ENCODE measurements at regions not wholly inside any gene's neighbourhood (a gene's known extent, or its start where the extent isn't known, plus 50 kb on each side); places are given as distances from the start of the nearest gene placed in this dataset.

GRCh38 chr18:25604196-25604893 lies 252.4 kb upstream of the ZNF521 start:
- Histone ChIP-seq H3K27ac (no peak overlapping the region), H4K20me1 (ENCODE audit: insufficient read depth) (no peaks in the 10 kb centered on the region), H3K27me3 (ENCODE audit: insufficient read depth, low read depth) (peaks cover 16% of the 10 kb centered on the region; the same call in 1 of the 2 replicates), H3K4me2 (no peak overlapping the region), H2AFZ (no peak overlapping the region), H3K9me2 (ENCODE audit: insufficient read depth) (no peaks in the 10 kb centered on the region), H3K36me3 (ENCODE audit: low read depth) (no peaks in the 10 kb centered on the region), H3K4me3 (no peak overlapping the region), H3K4me1 (replicated peaks; ENCODE audit: insufficient read depth) (no peaks in the 10 kb centered on the region), H3K79me2 (ENCODE audit: low read depth) (no peaks in the 10 kb centered on the region), H3F3A (ENCODE audit: insufficient read depth, low read depth) (no peaks in the 10 kb centered on the region), H3K9me3 (ENCODE audit: insufficient read depth, low read depth) (no peaks in the 10 kb centered on the region)
- no peak for DNase-seq
- POLR2A ChIA-PET (ENCODE audit: unreplicated experiment), result no interaction called here
- BruUV-seq (replicated peaks), result no TSS peak
- intact Hi-C loops (cut with micrococcal nuclease; ENCODE audit: unreplicated experiment), result no loop called here
- TF ChIP-seq CTCF (conservative IDR thresholded peaks at IDR 0.05) (no peak), EZH2 (IDR thresholded peaks at IDR 0.05; ENCODE audit: low read depth) (no peak)
- CTCF ChIA-PET, result no interaction called here

GRCh38 chr18:25599443-25599842 lies 247.5 kb upstream of the ZNF521 start:
- H3K9me3 ChIP-seq (ENCODE audit: insufficient read depth, low read depth), result no peaks in the 10 kb centered on the region
- H3K4me1 ChIP-seq (replicated peaks; ENCODE audit: insufficient read depth), result no peaks in the 10 kb centered on the region
- H3K9me2 ChIP-seq (ENCODE audit: insufficient read depth), result no peaks in the 10 kb centered on the region
- H3K36me3 ChIP-seq (ENCODE audit: low read depth), result no peaks in the 10 kb centered on the region
- intact Hi-C loops (cut with micrococcal nuclease; ENCODE audit: unreplicated experiment), result no loop called here
- no peak overlapping the region for H3K27ac ChIP-seq
- ChIA-PET CTCF (no interaction called here), POLR2A (ENCODE audit: unreplicated experiment) (no interaction called here)
- DNase-seq, result no peak
- no peak overlapping the region for H2AFZ ChIP-seq
- no peak overlapping the region for H3K4me2 ChIP-seq
- BruUV-seq (replicated peaks), result no TSS peak
- no peaks in the 10 kb centered on the region for H4K20me1 ChIP-seq (ENCODE audit: insufficient read depth)
- no peak for TF ChIP-seq CTCF (conservative IDR thresholded peaks at IDR 0.05)
- H3F3A ChIP-seq (ENCODE audit: insufficient read depth, low read depth), result no peaks in the 10 kb centered on the region
- H3K79me2 ChIP-seq (ENCODE audit: low read depth), result no peaks in the 10 kb centered on the region
- H3K27me3 ChIP-seq (ENCODE audit: insufficient read depth, low read depth), result no peaks in the 10 kb centered on the region
- H3K4me3 ChIP-seq, result no peak overlapping the region

- H4K20me1 ChIP-seq (ENCODE audit: insufficient read depth), result no peaks in the 10 kb centered on the region
- intact Hi-C loops (cut with micrococcal nuclease; ENCODE audit: unreplicated experiment), result no loop called here
- CTCF ChIA-PET, result no interaction called here
- POLR2A ChIA-PET (ENCODE audit: unreplicated experiment), result no interaction called here
- H3K4me3 ChIP-seq, result no peak overlapping the region
- DNase-seq, result no peak
- no peaks in the 10 kb centered on the region for H3K36me3 ChIP-seq (ENCODE audit: low read depth)
- no peak overlapping the region for H2AFZ ChIP-seq
- H3K27ac ChIP-seq, result no peak overlapping the region
- H3K9me3 ChIP-seq (ENCODE audit: insufficient read depth, low read depth), result no peaks in the 10 kb centered on the region
- no peaks in the 10 kb centered on the region for H3K9me2 ChIP-seq (ENCODE audit: insufficient read depth)
- H3K27me3 ChIP-seq (ENCODE audit: insufficient read depth, low read depth), result no peaks in the 10 kb centered on the region
- no peaks in the 10 kb centered on the region for H3K79me2 ChIP-seq (ENCODE audit: low read depth)
- BruUV-seq (replicated peaks), result no TSS peak
- no peaks in the 10 kb centered on the region for H3F3A ChIP-seq (ENCODE audit: insufficient read depth, low read depth)
- H3K4me1 ChIP-seq (replicated peaks; ENCODE audit: insufficient read depth), result no peaks in the 10 kb centered on the region
- TF ChIP-seq CTCF (conservative IDR thresholded peaks at IDR 0.05) (no peak), EZH2 (IDR thresholded peaks at IDR 0.05; ENCODE audit: low read depth) (no peak)
- no peak overlapping the region for H3K4me2 ChIP-seq
These were observed 245.5 kb upstream of the ZNF521 start for GRCh38 chr18:25597476-25597875.

Measured in PC-9 (cell line).